OCI-LY7 (cell line): ENCODE measurements at regions not wholly inside any gene's neighbourhood (a gene's known extent, or its start where the extent isn't known, plus 50 kb on each side); places are given as distances from the start of the nearest gene placed in this dataset.

ENCODE experiments used
- BruUV-seq: library from RNA; stranded (reverse); fragments of 400-500 nt; replicated peaks from 2 replicates; lab custom pipeline; 2021; lab: Mats Ljungman, UMichigan
- CTCF ChIA-PET: fragments of 300-600 bp; sonication (Branson Sonifier 250); formaldehyde crosslinking; loops from one replicate; lab custom pipeline; 2022; ENCODE audit warnings: antibody characterized with exemption; ENCODE audit not compliant: unreplicated experiment; lab: Charles Lee
- POLR2A ChIA-PET: fragments of 300-600 bp; sonication (Branson Sonifier 250); formaldehyde crosslinking; loops from one replicate; lab custom pipeline; 2022; ENCODE audit warnings: antibody characterized with exemption; lab: Charles Lee
- DNase-seq: peaks from one replicate; pipeline ENCODE4 v3.0.0-alpha.2; 2015; ENCODE audit warnings: low spot score
- H2AFZ ChIP-seq: fragments of 200-600 bp; sonication (generic), shearing (Covaris generic); 2 replicates; pipeline ENCODE4 v1.6.1; 2014; ENCODE audit warnings: mild to moderate bottlenecking, antibody characterized with exemption, low read length, moderate library complexity
- H3K27ac ChIP-seq: fragments of 200-600 bp; sonication (generic); 2 replicates; pipeline ENCODE4 v1.5.1; 2014; ENCODE audit warnings: mixed run types, low read depth, mild to moderate bottlenecking, moderate library complexity, low read length, inconsistent platforms; ENCODE audit not compliant: poor library complexity, severe bottlenecking
- H3K36me3 ChIP-seq: fragments of 200-600 bp; sonication (generic); 2 replicates; pipeline ENCODE4 v1.6.1; 2014; ENCODE audit warnings: mild to moderate bottlenecking, antibody characterized with exemption, low read length, moderate library complexity, mixed read lengths; ENCODE audit not compliant: insufficient read depth
- H3K4me1 ChIP-seq: fragments of 200-600 bp; sonication (generic); 2 replicates; pipeline ENCODE4 v1.5.1; 2014; ENCODE audit warnings: mild to moderate bottlenecking, low read length; ENCODE audit not compliant: insufficient read depth, poor library complexity, severe bottlenecking
- H3K4me2 ChIP-seq: fragments of 200-600 bp; sonication (generic); 2 replicates; pipeline ENCODE4 v1.6.1; 2014; ENCODE audit warnings: mild to moderate bottlenecking, low read length
- H3K4me3 ChIP-seq: fragments of 200-600 bp; sonication (generic); 2 replicates; pipeline ENCODE4 v1.5.1; 2014; ENCODE audit warnings: mild to moderate bottlenecking, low read depth, low read length; ENCODE audit not compliant: poor library complexity, severe bottlenecking
- H3K79me2 ChIP-seq: fragments of 200-600 bp; sonication (generic); 2 replicates; pipeline ENCODE4 v1.6.1; 2016; ENCODE audit warnings: low read depth, mild to moderate bottlenecking, low read length, moderate library complexity, mixed read lengths; ENCODE audit not compliant: insufficient read depth
- H3K9me2 ChIP-seq: fragments of 200-600 bp; sonication (generic); 2 replicates; pipeline ENCODE4 v1.6.1; 2016; ENCODE audit warnings: mild to moderate bottlenecking, low read length, mixed read lengths; ENCODE audit not compliant: insufficient read depth
- H3K9me3 ChIP-seq: fragments of 200-600 bp; sonication (generic); 2 replicates; pipeline ENCODE4 v1.6.1; 2014; ENCODE audit warnings: mild to moderate bottlenecking, mixed run types, low read length, mixed read lengths
- H4K20me1 ChIP-seq: fragments of 200-600 bp; sonication (generic); 2 replicates; pipeline ENCODE4 v1.6.1; 2014; ENCODE audit warnings: mild to moderate bottlenecking, antibody characterized with exemption, low read length, moderate library complexity, mixed read lengths; ENCODE audit not compliant: insufficient read depth
- EZH2phosphoT487 ChIP-seq: fragments of 200-600 bp; sonication (generic); IDR thresholded peaks from 2 replicates; pipeline ENCODE4 v1.6.1; 2018; ENCODE audit warnings: low read depth, borderline replicate concordance, mild to moderate bottlenecking, mixed run types, antibody characterized with exemption, low read length, moderate library complexity, mixed read lengths
- intact Hi-C: fragments of 100-400 bp; cut with micrococcal nuclease; formaldehyde crosslinking; loops from one replicate; pipeline ENCODE4 v1.10.0; 2022; ENCODE audit not compliant: unreplicated experiment
- TF ChIP-seq, protein P1 (sequence below): fragments of 200-600 bp; sonication (generic); conservative IDR thresholded peaks from 2 replicates; pipeline ENCODE4 v1.5.1; 2014; ENCODE audit warnings: mild to moderate bottlenecking, antibody characterized with exemption, low read length, moderate library complexity, mixed read lengths

DNA sequence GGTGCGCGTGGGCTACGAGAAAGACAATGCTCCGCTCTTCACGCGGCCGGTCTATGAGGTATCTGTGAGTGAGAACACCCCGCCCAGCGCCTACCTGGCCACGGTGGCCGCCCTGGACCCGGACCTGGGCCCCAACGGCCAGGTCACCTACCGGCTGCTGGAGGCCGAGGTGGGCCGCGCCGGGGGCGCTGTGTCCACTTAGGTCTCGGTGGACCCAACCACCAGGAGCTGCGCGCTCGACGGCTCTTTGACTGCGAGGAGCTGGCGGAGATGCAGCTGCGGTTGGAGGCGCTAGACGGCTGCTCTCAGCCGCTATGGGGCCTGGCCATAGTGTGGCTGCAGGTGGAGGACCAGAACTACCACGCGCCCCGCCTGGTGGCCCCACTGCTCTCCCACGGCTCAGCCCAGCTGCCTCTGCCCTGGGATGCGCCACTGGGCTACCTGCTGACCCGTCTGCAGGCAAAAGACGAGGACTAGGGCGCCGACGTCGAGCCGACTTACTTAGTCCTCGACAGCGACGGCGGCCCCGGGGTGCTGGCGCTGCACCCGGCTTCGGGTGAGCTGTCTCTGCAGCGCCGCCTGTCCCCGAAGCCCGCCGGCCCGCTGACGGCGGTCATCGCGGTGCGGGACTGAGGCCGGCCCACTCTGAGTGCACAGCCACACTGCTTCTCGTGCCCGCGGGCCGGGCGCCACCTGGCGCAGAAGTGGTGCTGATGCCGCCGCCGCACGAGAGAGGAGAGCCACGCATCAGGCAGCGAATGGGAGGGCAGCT is 173.0 kb downstream of the OLFM4 start:
- no TSS peak for BruUV-seq
- no peaks in the 10 kb centered on the region for H3K79me2 ChIP-seq
- no peak for DNase-seq
- intact Hi-C loops = no loop called here
- no peak overlapping the region for H2AFZ ChIP-seq
- H3K27ac ChIP-seq = no peak overlapping the region
- H3K36me3 ChIP-seq = no peaks in the 10 kb centered on the region
- ChIA-PET CTCF (no interaction called here), POLR2A (no interaction called here)
- H3K9me3 ChIP-seq = no peaks in the 10 kb centered on the region
- TF ChIP-seq EZH2phosphoT487 = no peak
- TF ChIP-seq, protein P1, sequence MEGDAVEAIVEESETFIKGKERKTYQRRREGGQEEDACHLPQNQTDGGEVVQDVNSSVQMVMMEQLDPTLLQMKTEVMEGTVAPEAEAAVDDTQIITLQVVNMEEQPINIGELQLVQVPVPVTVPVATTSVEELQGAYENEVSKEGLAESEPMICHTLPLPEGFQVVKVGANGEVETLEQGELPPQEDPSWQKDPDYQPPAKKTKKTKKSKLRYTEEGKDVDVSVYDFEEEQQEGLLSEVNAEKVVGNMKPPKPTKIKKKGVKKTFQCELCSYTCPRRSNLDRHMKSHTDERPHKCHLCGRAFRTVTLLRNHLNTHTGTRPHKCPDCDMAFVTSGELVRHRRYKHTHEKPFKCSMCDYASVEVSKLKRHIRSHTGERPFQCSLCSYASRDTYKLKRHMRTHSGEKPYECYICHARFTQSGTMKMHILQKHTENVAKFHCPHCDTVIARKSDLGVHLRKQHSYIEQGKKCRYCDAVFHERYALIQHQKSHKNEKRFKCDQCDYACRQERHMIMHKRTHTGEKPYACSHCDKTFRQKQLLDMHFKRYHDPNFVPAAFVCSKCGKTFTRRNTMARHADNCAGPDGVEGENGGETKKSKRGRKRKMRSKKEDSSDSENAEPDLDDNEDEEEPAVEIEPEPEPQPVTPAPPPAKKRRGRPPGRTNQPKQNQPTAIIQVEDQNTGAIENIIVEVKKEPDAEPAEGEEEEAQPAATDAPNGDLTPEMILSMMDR = no peak
- no peaks in the 10 kb centered on the region for H3K9me2 ChIP-seq
- H3K4me1 ChIP-seq = no peaks in the 10 kb centered on the region
- no peaks in the 10 kb centered on the region for H4K20me1 ChIP-seq
- H3K4me3 ChIP-seq = no peak overlapping the region
- no peak overlapping the region for H3K4me2 ChIP-seq

DNA sequence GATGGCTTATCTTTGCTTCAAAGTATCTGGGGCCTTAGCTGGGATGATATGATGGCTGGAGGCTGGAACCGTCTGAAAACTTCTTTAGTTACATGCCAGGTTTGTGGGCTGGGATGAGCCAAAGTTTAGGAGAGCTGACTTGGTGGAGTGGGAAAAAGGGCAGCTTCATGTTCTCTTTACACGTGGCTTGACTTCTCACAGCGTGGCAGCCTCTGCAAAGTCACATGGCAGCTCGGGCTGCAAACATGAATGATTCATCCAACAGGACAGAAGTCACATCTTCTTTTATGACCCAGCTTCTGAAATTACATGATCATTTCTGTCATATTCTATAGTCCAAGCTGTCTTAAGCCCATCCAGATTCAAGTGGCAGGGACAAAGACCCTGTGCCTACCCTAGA is 176.0 kb downstream of the OLFM4 start:
- Histone ChIP-seq H3K27ac (no peak overlapping the region), H3K36me3 (no peaks in the 10 kb centered on the region), H3K4me2 (no peak overlapping the region), H3K9me2 (no peaks in the 10 kb centered on the region), H3K79me2 (no peaks in the 10 kb centered on the region), H4K20me1 (no peaks in the 10 kb centered on the region), H2AFZ (no peak overlapping the region), H3K4me1 (no peaks in the 10 kb centered on the region), H3K9me3 (no peaks in the 10 kb centered on the region), H3K4me3 (no peak overlapping the region)
- DNase-seq = no peak
- intact Hi-C loops = no loop called here
- CTCF ChIA-PET = no interaction called here
- BruUV-seq = no TSS peak
- TF ChIP-seq, protein P1 = no peak
- no peak for TF ChIP-seq EZH2phosphoT487
- POLR2A ChIA-PET = interaction anchor here (0.7 kb wide), 1 partner anchor 15 kb away, joined by 3 read pairs; no protein-coding TSS in a partner anchor

DNA sequence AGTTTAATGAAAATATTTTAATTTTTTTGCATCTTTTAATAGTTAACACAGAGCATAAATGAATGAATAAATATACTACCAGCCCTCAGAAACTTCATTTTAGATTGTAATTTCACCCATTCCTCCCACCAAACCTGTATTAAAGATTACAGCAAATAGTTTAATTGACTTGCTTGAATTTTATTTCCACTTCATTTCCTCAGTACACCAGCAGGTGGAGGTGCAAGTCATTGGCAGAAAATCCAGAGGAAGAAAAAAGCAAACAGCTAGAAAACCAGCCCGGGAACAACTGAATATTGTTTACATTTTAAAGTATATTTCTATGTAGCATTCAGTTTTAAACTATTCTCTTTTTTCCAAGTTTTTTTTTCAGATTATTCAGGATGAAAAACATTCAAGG is 177.8 kb downstream of the OLFM4 start:
- H3K9me3 ChIP-seq = no peaks in the 10 kb centered on the region
- no peak overlapping the region for H3K27ac ChIP-seq
- H2AFZ ChIP-seq = no peak overlapping the region
- H3K36me3 ChIP-seq = no peaks in the 10 kb centered on the region
- no peaks in the 10 kb centered on the region for H3K9me2 ChIP-seq
- H3K4me3 ChIP-seq = no peak overlapping the region
- BruUV-seq = no TSS peak
- no peaks in the 10 kb centered on the region for H3K79me2 ChIP-seq
- ChIA-PET CTCF (no interaction called here), POLR2A (interaction anchor here (0.7 to 0.8 kb wide), 2 partner anchors 28 to 280 kb away, joined by 3 read pairs; no protein-coding TSS in a partner anchor)
- intact Hi-C loops = no loop called here
- no peaks in the 10 kb centered on the region for H3K4me1 ChIP-seq
- no peak overlapping the region for H3K4me2 ChIP-seq
- DNase-seq = peak; percentile 1
- H4K20me1 ChIP-seq = no peaks in the 10 kb centered on the region
- TF ChIP-seq, protein P1 = peak; percentile 72
- no peak for TF ChIP-seq EZH2phosphoT487
